NB4 (cell line): ENCODE measurements at regions not wholly inside any gene's neighbourhood (a gene's known extent, or its start where the extent isn't known, plus 50 kb on each side); places are given as distances from the start of the nearest gene placed in this dataset.

Experiments
- DNase-seq: peaks from one replicate; pipeline ENCODE4 v3.0.0; 2010; ENCODE audit warnings: low read depth
- H3K4me3 ChIP-seq: one replicate; pipeline ENCODE4 v1.5.1; 2011; ENCODE audit warnings: mild to moderate bottlenecking, low read depth, low read length, moderate library complexity
- CTCF ChIP-seq: IDR thresholded peaks from one replicate; pipeline ENCODE4 v1.5.1; 2012; ENCODE audit warnings: low read depth, low read length
- MAX ChIP-seq: IDR thresholded peaks from 2 replicates; pipeline ENCODE4 v1.6.1; 2011; ENCODE audit warnings: low read depth, low read length
- MYC ChIP-seq: IDR thresholded peaks from 2 replicates; pipeline ENCODE4 v1.6.1; 2011; ENCODE audit warnings: low read depth, low read length
- POLR2A ChIP-seq: IDR thresholded peaks from 2 replicates; pipeline ENCODE4 v1.6.1; 2011; ENCODE audit warnings: mild to moderate bottlenecking; ENCODE audit not compliant: insufficient read length; ENCODE audit errors: extremely low read depth

- no peak overlapping the region for H3K4me3 ChIP-seq
- no peak for TF ChIP-seq MYC
- no peak for TF ChIP-seq POLR2A
- TF ChIP-seq CTCF: no peak
- no peak for TF ChIP-seq MAX
- DNase-seq: no peak
These were observed 329.8 kb downstream of the MCTP2 start for GRCh38 chr15:94561036-94561689.

DNA sequence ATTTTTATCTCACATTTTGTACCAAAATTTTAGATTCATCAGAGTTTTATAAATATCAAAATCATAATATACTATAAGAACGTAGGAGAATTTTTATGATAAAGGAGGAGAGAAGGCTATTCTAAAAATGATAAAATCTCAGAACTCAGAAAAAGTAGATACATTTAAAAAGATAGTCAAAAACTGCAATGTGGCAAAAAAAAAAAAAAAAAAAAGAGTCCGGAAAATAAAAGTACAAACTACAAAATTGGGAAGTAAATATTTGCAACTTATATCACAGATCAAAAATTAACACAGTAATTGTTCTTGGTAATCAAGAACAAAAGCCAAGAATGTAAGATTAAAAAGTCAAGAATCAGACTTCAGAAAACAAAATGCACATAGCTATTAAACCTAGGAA lies 332.1 kb downstream of the MCTP2 start:
- TF ChIP-seq MYC (no peak), MAX (no peak), CTCF (no peak), POLR2A (no peak)
- H3K4me3 ChIP-seq: no peak overlapping the region
- no peak for DNase-seq

DNA sequence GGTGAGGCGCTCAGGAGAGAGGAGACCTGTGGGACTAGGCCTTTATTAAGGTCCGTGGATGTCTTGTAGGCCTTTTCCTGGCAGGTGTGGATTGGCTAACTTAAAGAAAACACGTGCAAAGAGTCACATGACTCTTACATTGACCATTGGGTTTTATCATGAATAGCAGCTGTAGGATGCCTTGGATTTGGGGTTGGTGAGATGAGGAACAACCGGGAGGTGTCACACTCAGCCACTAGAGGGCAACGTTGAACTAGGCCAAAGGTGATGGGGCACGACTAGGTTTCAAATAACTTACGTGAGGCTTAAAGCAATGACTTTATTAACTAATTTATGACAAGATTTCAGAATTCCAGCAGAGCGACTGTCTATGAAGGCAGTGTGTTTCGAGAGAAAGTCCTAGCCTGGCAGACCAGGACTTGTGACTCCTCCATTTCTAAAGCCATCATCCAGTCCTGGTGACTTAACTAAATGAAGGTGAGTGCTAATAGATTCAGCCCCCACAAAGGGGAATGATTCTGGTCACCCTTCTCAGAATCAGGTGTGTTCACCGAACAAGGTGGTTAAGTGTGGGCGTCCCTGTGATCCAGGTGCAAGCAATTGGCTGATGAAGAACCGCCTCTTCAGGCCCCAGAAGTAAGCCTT lies 345.6 kb downstream of the MCTP2 start:
- no peak overlapping the region for H3K4me3 ChIP-seq
- TF ChIP-seq POLR2A (no peak), CTCF (peak; percentile 92), MAX (peak; percentile 60; the same call in 1 of the 2 replicates), MYC (no peak)
- peak; percentile 65 for DNase-seq

- H3K4me3 ChIP-seq: no peak overlapping the region
These were observed 347.9 kb downstream of the MCTP2 start for GRCh38 chr15:94579286-94579685.

DNA sequence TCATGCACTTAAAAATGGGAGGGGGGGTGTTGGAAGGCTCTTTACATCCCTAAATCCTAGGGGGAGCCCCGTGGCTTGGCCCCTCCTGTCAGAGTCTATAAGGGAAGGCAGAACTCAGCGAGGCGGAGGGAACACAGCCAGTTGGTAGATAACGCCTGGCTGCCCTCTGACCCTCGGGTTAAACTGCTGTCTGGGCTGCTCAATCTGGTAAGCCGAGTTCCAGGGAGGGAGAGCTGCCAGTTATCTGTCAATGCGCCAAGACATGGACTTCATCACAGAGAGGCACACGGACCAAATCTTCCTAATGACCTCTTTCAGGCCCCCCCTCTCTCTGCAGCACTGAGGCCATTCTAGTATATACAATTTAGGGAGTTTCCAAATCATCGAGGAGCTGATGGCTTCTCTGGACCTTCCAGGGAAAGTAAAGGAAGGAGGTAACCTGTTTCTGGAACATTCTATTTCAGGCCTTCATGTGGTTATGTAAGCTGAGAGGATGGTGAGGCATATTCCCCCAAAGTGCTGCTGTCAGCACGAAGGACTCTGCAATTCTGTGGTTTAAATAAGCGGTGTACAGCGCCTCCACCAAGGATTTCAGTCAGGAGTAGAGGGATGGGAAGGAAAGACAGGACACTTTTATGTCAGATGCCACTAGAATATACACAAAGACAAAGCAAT lies 349.0 kb downstream of the MCTP2 start:
- no peak for DNase-seq
- no peak overlapping the region for H3K4me3 ChIP-seq
- TF ChIP-seq MYC (no peak), CTCF (no peak), MAX (no peak), POLR2A (no peak)

More at GRCh38 chr15:94579286-94579685, 347.9 kb downstream of the MCTP2 start:
- no peak for DNase-seq
- TF ChIP-seq POLR2A (no peak), MYC (no peak)

DNA sequence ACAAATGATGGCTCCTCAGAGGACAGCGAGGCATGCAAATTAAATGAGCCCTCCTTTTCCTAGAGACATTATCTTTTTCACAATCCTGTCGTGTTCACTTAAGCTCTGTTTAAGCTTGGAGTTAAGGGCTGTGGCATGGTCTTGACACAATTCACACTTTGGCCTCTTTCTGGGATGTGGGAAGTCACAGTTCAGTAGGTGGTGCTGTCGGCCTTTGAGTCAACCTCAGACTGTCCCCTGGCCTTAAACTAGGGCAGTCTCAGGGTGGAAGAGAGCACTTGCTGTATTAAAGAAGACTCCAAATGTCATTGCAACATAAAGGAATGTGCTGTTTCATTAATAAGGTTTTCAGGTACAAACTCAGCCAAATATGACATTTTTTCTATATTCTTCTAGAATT lies 351.0 kb downstream of the MCTP2 start:
- TF ChIP-seq CTCF (peak; percentile 62), MAX (no peak)
- H3K4me3 ChIP-seq: no peak overlapping the region
- DNase-seq: peak; percentile 84
